Panc1 (cell line): ENCODE measurements at regions not wholly inside any gene's neighbourhood (a gene's known extent, or its start where the extent isn't known, plus 50 kb on each side); places are given as distances from the start of the nearest gene placed in this dataset.

Experiments
- CTCF ChIP-seq: fragments of 450-650 bp; IDR thresholded peaks from 2 replicates; pipeline ENCODE4 v1.5.1; 2017; ENCODE audit warnings: mild to moderate bottlenecking
- POLR2AphosphoS5 ChIP-seq: IDR thresholded peaks from 2 replicates; pipeline ENCODE4 v1.6.1; 2012; ENCODE audit warnings: mild to moderate bottlenecking, low read depth, low read length, moderate library complexity
- SIN3A ChIP-seq: IDR thresholded peaks from 2 replicates; pipeline ENCODE4 v1.6.1; 2012; ENCODE audit warnings: low read depth, mild to moderate bottlenecking, low read length, moderate library complexity, borderline replicate concordance; ENCODE audit not compliant: insufficient read depth
- TCF7L2 ChIP-seq: IDR thresholded peaks from 2 replicates; pipeline ENCODE4 v1.6.1; 2011; ENCODE audit warnings: mild to moderate bottlenecking, low read depth, low read length, inconsistent platforms

GRCh38 chr21:9758141-9758540 lies 763.2 kb upstream of the TPTE start:
- no peak for TF ChIP-seq CTCF
- TF ChIP-seq POLR2AphosphoS5: no peak
- no peak for TF ChIP-seq TCF7L2
- TF ChIP-seq SIN3A: no peak
